ENCODE measurements at regions not wholly inside any gene's neighbourhood (a gene's known extent, or its start where the extent isn't known, plus 50 kb on each side); places are given as distances from the start of the nearest gene placed in this dataset.

DNA sequence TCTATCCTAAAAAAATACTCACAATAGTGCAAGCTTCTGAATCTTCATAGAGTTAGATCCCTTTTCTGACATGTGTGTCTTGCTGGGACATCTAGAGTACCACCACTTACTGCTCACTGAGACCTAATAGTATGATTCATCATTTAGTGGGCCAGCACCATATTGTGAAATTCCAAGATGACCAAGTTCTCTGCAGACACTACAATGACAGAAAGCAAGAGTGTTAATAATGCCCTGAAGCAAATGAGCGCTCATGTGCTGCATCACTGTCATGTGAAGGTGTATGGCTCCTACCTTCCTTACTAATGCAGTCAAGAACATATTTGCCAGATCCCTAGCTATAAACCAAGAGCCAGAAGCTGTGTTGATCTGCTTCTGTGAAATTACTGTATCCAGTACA lies 606.2 kb upstream of the NXPH2 start:
- no peak for TF ChIP-seq POLR2A (IDR thresholded peaks at IDR 0.05)
- TF ChIP-seq, protein P1, sequence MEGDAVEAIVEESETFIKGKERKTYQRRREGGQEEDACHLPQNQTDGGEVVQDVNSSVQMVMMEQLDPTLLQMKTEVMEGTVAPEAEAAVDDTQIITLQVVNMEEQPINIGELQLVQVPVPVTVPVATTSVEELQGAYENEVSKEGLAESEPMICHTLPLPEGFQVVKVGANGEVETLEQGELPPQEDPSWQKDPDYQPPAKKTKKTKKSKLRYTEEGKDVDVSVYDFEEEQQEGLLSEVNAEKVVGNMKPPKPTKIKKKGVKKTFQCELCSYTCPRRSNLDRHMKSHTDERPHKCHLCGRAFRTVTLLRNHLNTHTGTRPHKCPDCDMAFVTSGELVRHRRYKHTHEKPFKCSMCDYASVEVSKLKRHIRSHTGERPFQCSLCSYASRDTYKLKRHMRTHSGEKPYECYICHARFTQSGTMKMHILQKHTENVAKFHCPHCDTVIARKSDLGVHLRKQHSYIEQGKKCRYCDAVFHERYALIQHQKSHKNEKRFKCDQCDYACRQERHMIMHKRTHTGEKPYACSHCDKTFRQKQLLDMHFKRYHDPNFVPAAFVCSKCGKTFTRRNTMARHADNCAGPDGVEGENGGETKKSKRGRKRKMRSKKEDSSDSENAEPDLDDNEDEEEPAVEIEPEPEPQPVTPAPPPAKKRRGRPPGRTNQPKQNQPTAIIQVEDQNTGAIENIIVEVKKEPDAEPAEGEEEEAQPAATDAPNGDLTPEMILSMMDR (IDR thresholded peaks at IDR 0.05) = no peak
- no peak for TF ChIP-seq EP300 (IDR thresholded peaks at IDR 0.05)
